NB4 (cell line): ENCODE measurements at regions not wholly inside any gene's neighbourhood (a gene's known extent, or its start where the extent isn't known, plus 50 kb on each side); places are given as distances from the start of the nearest gene placed in this dataset.

Source experiments
- MYC ChIP-seq: IDR thresholded peaks from 2 replicates; pipeline ENCODE4 v1.6.1; 2011; ENCODE audit warnings: low read depth, low read length
- POLR2A ChIP-seq: IDR thresholded peaks from 2 replicates; pipeline ENCODE4 v1.6.1; 2011; ENCODE audit warnings: mild to moderate bottlenecking; ENCODE audit not compliant: insufficient read length; ENCODE audit errors: extremely low read depth
- TF ChIP-seq, protein P1 (sequence below): IDR thresholded peaks from one replicate; pipeline ENCODE4 v1.5.1; 2012; ENCODE audit warnings: low read depth, low read length

GRCh38 chr5:115352571-115352970, 56.1 kb upstream of the CCDC112 start:
- TF ChIP-seq, protein P1, sequence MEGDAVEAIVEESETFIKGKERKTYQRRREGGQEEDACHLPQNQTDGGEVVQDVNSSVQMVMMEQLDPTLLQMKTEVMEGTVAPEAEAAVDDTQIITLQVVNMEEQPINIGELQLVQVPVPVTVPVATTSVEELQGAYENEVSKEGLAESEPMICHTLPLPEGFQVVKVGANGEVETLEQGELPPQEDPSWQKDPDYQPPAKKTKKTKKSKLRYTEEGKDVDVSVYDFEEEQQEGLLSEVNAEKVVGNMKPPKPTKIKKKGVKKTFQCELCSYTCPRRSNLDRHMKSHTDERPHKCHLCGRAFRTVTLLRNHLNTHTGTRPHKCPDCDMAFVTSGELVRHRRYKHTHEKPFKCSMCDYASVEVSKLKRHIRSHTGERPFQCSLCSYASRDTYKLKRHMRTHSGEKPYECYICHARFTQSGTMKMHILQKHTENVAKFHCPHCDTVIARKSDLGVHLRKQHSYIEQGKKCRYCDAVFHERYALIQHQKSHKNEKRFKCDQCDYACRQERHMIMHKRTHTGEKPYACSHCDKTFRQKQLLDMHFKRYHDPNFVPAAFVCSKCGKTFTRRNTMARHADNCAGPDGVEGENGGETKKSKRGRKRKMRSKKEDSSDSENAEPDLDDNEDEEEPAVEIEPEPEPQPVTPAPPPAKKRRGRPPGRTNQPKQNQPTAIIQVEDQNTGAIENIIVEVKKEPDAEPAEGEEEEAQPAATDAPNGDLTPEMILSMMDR, result no peak
- no peak for TF ChIP-seq POLR2A
- no peak for TF ChIP-seq MYC
